Esophagus muscularis mucosa (tissue), 3 donors: ENCODE measurements at regions not wholly inside any gene's neighbourhood (a gene's known extent, or its start where the extent isn't known, plus 50 kb on each side); places are given as distances from the start of the nearest gene placed in this dataset.

Source experiments
- POLR2A ChIP-seq: fragments of 450-650 bp; IDR thresholded peaks from one replicate; pipeline ENCODE4 v1.6.1; 2017; ENCODE audit warnings: antibody characterized with exemption, moderate library complexity, mild to moderate bottlenecking, low read depth
- TF ChIP-seq, protein P1 (sequence below), 3 experiments: fragments of 200-600 bp in 2 of 3; fragments of 450-650 bp in 1 of 3; sonication (generic) in 2 of 3; IDR thresholded peaks; one replicate each; pipeline ENCODE4 v1.5.1; 2017 to 2019; ENCODE audit warnings: antibody characterized with exemption in 3 of 3, mild to moderate bottlenecking in 2 of 3, moderate library complexity in 1 of 3

GRCh38 chr7:114214466-114214865 lies 200.1 kb upstream of the FOXP2 start:
- TF ChIP-seq POLR2A, result no peak
- TF ChIP-seq, protein P1, sequence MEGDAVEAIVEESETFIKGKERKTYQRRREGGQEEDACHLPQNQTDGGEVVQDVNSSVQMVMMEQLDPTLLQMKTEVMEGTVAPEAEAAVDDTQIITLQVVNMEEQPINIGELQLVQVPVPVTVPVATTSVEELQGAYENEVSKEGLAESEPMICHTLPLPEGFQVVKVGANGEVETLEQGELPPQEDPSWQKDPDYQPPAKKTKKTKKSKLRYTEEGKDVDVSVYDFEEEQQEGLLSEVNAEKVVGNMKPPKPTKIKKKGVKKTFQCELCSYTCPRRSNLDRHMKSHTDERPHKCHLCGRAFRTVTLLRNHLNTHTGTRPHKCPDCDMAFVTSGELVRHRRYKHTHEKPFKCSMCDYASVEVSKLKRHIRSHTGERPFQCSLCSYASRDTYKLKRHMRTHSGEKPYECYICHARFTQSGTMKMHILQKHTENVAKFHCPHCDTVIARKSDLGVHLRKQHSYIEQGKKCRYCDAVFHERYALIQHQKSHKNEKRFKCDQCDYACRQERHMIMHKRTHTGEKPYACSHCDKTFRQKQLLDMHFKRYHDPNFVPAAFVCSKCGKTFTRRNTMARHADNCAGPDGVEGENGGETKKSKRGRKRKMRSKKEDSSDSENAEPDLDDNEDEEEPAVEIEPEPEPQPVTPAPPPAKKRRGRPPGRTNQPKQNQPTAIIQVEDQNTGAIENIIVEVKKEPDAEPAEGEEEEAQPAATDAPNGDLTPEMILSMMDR (IDR thresholded peaks at IDR 0.05), result no peak
